IPS-NIHi7 (cell line): ENCODE measurements at regions not wholly inside any gene's neighbourhood (a gene's known extent, or its start where the extent isn't known, plus 50 kb on each side); places are given as distances from the start of the nearest gene placed in this dataset.
A peak's percentile ranks its signal among the peaks of the same experiment; 100 is the strongest.
"Not testable (repeated sequence)": the region's sequence is repeated elsewhere in the genome, so short reads cannot be mapped to it uniquely, and the experiment has no call there.

Source experiments
- DNase-seq: peaks from one replicate; pipeline ENCODE4 v3.0.0; 2012; ENCODE audit warnings: mixed read lengths; ENCODE audit errors: extremely low spot score

DNA sequence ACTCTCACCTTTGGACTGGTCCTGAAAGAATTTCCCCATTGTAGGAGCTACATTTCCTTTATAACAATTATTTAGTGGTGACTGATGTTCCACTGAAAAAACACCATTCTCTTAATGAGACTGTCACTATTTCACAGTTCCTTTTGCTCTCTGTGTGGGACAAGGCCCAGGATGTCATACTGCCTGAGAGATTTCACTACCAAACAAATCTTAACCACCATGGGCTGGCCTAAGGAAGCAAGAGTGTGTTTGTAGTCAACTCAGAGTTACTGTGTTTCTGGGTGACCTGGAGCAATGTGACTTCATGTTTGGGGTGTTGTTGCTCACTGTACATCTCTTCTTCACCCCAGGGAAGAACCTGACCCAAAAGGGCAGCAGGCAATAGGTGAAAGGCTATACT is 50.1 kb upstream of the ZNF608 start:
- DNase-seq = no peak

DNA sequence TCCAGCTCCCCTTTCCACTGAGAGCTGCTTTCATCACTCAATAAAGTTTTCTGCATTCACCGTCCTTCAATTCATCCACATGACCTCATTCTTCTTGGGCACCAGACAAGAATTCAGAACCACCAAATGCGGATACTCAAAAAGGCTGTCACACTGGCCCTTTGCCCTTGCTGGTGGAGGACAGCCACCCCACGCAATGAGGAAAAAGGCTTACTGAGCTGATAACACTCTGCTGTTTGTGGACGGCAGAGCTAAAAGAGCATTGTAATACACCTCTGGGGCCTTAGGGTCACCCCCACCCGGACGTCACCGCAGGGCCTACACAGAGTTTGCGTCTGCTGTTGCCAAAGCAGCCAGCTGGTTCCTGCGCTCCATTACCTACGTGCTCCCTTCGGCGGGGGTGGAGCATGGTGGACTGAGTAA is 51.2 kb upstream of the ZNF608 start:
- no peak for DNase-seq

DNA sequence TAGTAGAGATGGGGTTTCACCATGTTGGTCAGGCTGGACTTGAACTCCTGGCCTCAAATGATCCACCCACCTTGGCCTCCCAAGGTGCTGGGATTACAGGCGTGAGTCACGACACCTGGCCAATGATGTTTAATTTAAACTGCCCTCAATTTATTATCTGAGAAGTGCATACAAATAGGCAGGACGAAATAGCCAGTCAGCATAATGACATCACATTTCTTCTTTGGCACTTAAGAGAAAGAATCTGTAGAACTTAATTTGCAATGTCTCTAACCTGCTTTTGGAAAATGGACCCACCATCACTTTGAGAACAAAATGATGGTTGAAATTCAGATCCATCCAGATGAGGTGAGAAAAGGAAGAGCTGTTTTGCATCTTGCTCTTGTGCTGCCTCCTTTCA is 52.5 kb upstream of the ZNF608 start:
- DNase-seq = no peak

DNA sequence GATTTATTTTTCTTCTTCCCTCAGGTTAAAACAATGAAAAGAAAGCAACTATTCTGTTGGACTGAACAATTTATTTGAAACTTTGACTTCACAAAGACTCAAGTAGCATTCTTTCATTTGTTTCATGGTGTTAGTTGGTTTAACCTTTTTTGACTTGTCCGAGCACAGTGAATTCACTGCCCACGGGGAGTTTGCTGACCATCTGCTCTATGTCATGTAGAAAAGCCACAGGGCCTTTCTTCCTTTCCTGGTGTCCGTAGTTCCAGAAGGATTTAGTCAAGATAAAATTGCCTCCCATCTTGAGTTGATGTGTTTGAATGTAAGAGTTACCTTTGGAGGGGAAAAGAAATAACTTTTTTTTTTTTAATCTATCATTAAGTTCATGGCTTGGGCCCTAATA is 55.1 kb upstream of the ZNF608 start:
- DNase-seq = no peak

DNA sequence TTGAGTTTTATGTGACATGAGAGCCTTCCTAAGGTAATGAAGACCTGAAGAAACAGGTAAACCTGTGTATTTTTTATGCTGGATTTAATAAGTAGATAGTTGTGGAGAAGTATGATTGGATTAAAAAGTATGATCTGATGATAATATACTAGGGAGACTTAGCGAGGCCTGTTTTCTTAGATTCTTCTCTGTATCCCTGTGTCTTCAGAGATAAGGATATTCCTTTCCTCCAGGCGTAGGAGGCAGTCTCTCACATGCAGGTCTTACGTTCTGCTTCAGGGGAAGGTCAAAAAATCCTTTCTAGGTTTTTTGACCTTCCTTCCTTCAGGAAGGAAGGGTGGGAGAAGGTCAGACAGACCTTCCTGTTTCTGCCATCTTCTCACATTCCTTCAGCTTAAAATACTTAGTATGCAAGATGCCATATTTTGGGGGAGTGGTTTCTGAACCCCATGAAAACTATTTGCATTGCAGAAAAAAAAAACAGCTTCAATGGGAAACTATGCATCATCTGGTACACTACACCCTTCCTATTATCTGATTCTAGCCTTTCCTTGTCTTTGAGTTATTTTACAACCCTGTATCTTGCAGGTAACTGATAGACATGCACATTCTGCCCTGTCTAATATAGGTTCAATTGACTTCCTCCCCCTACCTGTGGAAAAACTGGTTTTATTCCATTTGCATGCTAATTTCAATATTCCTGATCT is 57.3 kb upstream of the ZNF608 start:
- no peak for DNase-seq

DNA sequence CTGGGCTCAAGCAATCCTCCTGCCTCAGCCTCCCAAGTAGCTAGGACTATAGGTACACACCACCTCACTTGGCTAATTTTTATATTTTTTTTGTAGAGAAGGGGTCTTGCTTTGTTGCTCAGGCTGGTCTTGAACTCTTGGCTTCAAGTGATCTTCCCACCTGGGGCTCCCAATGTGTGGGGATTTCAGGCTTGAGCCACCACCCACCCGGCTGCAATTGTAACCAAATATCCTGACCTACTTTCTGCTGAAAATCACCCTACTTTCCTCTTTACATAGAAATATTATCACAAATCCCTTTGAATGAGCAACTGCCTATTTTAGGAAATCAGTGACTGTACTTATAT is 59.6 kb upstream of the ZNF608 start:
- no peak for DNase-seq

DNA sequence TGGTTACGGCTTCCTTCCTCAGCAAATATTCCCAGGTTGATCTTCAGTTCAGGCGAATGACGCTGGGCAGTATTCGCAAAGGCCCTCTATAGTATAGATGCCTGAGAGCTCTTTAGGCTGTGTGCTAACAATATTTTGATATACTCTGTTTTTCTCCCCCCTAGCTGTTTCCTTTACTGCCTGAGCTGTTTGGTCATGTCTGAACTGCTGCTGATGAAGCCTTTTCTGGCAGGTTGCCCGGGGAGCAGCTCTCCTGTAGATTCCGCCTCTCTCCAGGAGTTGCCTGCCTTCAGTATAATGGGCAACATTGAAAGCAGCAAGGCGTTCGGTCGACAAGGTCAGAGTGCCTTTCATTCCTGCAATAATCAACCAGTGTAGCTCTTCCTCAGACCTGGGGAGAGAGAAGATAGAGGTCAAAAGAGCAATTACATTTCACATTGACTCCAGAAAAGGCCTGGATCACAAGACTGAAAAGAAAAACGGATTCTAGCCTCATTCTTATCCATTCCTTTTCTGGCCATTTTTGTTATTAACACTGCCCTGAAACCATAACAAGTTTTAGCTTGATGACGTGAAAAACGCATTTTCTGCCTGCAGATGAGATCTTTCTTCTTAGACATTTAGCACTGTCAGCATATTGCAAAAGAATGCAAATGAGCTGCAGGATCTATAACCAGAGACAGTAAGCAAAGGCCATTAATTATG is 60.1 kb upstream of the ZNF608 start:
- DNase-seq = peak; percentile 62

DNA sequence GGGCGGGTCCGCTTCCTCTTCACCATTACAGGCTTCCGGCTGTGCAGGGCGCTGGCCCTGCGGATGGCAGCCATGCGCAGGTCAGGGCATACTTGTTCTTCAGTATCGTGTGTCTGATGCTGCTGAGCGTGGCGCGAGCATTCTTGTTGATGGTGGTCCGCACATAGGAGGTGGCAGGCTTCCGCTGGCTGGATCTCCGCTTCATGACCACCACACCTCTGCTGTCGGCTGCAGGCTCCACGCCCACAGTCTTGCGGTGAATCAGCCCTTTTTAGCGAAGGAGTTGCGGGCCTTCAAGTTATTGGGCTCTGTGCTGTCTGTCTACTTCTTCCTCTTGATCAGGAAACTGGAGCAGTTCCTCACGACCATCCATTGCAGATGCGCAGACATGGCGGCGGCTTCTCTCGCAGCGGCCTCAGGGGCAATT is 62.4 kb upstream of the ZNF608 start:
- no peak for DNase-seq

DNA sequence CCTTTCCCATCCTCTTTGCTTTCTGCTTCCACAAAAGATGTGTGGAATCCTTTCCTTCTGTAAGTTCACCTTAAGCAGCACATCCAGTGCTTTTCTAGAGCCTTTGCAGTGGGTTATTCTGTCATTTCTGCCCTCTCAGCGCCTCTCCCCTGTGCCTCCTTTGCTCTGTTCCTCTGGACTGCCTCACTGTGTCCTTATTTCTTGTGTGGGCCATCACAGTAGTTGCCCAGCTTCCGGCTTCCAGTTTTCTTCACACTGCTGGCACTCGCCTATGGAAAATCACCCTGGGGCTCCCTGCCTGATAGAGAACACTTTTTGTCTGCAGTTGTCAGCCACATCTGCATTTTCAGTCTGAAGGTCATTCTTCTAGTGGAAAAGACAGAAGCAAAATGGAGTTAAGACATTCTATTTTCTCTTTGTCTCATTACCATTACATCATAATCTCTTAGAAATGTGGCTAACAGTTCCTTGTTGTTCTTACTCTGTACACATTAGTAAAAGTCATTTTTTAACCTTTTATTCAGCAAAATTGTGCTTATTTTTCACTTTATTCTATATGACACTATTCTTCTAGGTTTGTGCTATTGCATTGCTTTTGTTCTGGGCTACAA is 64.1 kb upstream of the ZNF608 start:
- DNase-seq = no peak

DNA sequence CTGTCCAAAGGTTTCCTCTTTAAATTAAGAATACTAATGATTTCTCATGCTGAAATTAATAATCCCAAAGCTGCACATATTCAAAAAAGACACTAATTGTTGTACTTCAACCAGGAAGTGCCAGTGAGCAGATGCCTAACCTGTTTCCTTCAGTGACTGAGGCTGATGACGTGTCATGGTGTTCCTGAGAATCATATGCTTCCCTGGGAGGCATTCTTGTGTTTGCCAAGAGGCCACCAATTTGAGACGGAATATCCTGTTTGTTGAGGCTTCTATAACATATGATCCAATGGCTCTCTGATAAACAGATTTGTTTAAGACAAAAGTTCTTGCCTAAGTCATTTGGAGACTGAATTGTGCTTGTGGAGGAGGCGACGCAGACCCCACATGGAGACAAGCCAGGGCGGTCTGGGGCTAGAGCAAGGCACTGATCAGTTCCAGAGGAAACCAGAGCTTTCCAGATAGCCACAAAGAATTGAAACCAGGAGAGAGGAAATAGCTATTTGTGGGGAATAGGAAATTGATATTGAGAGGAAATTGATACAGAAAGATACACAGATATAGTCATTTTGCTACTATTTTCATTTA is 66.4 kb upstream of the ZNF608 start:
- DNase-seq = no peak

DNA sequence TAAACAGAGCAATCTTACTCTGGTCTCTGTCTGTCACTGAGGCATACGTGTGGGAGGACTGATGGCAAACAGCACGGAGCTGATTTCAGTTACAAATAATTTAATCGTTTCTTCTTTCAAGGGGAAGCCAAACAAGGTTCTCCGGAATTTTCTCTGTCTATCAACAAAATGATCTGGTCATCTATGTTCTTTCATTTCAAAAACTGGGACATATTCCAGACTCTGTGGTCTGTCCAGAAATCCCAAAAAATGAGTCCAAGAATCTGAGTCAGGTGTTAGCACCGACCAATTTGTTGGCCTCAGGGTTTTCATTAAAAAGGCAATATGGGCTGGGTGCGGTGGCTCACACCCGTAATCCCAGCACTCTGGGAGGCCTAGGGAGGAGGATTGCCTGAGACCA is 69.9 kb upstream of the ZNF608 start:
- DNase-seq = no peak

DNA sequence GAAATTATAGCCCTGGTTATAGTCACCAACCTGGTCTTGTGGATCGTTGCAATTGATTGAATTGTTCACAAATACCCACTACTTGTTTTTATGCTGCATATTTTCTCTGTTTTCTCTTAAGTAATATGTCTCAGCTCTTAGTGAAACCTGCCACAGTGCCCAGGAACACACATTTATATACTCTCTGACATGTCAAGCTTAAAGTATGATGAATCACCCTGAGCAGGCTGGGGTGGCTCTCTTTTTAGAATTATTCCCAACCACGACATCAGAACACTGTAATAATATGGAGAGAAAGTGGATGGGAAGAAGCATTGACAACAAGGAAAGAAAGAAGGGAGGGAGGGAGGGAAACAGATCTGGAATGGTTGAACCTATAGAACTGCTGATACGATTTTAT is 72.8 kb upstream of the ZNF608 start:
- DNase-seq = no peak

DNA sequence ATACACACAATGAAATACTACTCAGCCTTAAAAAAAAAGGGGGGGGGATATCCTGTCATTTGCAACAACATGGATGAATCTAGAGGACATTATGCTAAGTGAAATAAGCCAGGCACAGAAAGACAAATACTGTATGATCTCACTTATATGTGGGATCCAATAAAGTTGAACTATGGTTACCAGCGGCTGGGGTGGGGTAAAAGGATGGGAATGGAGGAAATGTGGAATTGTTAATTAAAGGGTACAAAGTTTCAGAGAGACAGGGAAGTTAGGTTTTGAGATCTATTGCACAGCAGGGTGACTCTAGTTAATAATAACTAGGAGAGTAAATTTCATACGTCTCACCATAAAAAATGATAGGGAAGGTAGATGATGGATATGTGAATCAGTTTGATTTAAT is 76.2 kb upstream of the ZNF608 start:
- no peak for DNase-seq

DNA sequence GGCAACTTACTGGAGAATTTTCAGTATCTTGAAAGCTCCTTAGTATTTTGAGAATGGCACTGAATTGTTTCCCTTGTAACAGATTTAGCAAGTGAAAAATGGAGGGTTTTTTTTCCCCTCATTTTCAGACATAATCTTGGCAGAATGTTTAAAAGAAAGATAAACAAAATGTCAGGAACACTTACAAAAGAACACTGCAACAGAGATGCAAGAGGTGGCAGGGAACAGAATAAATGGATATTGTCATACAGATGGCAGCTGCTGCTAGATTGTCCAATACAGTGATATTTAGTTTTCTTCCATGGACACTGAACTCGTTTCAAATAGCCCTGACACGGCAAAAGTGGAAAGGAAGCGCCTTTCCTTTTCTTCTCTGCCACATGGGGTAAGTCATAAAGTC is 76.9 kb upstream of the ZNF608 start:
- no peak for DNase-seq

DNA sequence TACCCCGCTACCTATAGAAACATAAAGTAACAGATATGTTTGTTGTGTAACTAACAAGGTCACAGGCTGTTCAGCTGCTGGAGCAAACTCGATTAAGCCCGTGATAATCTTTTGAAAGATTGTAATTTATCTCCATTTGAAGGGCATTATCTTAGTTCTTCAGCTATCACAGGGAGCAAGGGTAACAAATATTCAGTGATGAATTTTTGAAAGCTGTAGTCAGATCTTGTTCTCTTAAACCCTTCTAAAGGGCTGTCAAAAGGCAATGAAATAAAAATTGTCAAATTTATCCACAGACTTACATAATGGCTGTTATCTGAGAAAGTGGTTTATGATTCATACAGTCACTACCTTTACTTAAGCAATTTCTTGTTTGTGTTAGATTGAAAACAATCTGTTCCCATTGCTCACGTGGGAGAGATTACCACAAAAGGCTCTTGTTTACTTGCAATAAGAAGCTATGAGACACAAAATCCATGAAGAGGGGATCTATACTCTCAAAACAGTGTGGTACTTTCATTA is 78.3 kb upstream of the ZNF608 start:
- no peak for DNase-seq

DNA sequence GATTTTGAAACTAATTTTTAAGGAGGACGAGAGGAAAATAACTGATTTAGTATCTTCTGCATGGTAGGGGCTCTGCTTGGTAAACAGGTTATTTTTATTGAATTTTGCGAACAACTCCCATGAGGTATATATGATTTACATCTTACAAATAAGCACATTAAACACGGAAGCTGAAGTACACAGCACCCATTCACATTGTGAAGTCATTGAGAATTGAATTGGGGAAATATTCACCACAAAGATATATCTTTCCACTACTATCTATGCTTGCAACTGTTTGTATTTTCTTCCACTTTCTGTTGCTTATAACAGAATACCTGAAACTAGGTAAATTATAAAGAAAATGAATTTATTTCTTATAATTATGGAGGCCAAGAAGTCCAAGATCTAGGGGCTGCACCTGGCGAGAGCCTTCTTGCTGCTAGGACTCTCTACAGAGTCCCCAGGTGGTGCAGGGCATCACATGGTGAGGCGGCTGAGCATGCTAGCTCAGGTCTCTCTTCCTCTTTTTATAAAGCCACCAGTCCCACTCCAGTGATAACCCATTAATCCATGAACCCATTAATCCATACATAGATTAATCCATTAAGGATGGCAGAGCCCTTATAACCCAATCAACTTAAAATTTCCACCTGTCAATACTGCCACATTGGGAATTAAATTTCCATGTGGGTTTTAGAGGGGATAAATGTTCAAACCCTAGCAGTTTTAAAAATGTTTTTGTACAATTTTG is 79.0 kb upstream of the ZNF608 start:
- no peak for DNase-seq

DNA sequence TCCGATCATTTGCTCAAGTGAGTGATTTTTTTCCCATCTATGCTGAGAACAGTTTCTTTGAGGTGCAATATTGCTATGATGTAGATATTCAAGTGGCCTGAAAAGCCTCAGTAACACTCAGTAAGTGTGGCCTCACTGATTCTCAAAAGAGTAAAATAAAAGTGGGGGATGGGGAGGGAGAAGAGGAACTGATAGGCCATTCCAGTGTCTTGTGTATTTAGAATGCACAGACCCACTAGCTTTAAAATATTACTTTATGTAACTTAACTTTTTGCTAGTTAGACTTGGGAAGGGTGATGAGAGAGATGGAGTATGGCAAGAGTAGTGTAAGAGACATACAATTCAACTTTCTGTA is 79.5 kb upstream of the ZNF608 start:
- DNase-seq = no peak

DNA sequence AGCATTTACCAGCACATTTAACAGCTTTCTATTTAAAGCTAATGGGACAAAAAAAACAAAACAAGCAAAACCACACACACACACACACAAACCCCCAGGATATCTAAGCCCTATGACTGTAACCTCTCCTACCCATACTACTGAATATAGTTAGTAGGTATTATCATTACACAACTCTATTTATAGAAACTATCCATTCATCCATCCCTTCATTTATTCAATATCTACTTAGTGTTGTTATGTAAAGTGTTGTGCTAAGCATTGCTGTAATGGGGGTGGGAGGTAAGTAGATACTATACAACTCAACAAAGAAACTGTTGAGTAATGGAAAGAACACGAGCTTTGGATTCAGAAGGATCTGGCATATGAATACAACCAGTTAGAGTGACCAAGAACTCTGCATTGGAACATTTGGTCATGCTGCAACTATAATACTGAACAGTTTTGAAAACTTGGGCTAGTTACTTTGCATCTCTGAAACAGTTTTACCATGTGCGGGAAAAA is 82.3 kb upstream of the ZNF608 start:
- DNase-seq = no peak

DNA sequence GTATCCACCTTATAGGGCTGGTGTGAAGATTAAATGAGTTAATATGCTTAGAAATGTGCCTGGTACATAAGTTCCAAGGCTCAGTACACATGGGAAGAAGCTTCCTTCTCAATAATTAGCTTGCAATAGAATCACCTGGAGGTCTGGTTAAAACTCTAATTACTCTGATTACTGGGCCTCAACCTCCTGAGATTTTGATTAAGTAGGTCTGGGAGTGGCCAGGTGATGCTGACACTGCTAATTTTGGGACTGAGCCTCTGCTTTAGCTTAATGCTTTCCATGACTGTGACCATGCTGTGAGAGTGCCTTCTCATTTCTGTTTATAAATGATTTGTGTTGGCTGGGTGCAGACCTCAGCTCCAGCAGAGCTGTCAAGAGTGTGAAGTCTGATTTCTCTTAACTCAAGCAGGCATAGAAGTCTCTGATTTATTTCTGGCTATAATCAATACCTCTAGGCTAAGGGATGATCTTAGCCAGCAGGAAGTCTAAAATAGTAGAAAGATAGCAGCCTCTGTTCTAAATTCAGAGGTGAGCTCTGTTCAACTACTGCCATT is 85.3 kb upstream of the ZNF608 start:
- no peak for DNase-seq

DNA sequence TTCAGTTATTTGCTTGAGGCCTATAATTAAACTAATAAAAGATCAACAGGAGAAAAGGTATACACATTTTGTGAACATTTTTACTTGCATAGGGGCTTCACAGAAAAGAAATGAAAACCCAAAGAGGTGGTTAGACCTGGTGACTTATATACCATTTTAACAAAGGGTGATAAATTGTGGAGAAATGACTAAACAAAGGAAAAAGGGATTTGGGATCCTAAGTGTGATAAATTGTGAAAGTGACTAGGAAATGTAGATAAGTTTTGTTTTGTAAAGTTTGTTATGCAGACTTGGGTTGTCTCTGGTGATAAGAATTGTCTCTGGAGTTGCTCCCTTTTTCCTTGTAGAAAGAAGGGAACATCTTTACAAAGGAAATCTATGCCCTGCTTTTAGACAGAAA is 86.1 kb upstream of the ZNF608 start:
- DNase-seq = no peak

DNA sequence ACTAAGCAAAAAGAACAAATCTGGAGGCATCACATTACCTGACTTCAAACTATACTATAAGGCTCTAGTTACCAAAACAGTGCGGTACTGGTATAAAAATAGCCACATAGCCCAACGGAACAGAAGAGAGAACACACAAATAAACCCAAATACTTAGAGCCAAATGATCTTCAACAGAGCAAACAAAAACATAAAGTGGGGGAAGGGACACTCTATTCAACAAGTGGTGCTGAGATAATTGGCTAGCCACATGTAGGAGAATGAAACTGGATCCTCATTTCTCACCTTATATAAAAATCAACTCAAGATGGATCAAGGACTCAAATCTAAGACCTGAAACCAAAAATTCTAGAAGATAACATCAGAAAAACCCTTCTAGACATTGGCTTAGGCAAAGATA is 89.9 kb upstream of the ZNF608 start:
- DNase-seq = not testable (repeated sequence)
